GM18858 (cell line): ENCODE measurements at regions not wholly inside any gene's neighbourhood (a gene's known extent, or its start where the extent isn't known, plus 50 kb on each side); places are given as distances from the start of the nearest gene placed in this dataset.

ENCODE experiments used
- ATAC-seq: cut with Tn5 transposase; IDR thresholded peaks from one replicate; pipeline ENCODE4 v1.9.1; 2021; ENCODE audit not compliant: unreplicated experiment

DNA sequence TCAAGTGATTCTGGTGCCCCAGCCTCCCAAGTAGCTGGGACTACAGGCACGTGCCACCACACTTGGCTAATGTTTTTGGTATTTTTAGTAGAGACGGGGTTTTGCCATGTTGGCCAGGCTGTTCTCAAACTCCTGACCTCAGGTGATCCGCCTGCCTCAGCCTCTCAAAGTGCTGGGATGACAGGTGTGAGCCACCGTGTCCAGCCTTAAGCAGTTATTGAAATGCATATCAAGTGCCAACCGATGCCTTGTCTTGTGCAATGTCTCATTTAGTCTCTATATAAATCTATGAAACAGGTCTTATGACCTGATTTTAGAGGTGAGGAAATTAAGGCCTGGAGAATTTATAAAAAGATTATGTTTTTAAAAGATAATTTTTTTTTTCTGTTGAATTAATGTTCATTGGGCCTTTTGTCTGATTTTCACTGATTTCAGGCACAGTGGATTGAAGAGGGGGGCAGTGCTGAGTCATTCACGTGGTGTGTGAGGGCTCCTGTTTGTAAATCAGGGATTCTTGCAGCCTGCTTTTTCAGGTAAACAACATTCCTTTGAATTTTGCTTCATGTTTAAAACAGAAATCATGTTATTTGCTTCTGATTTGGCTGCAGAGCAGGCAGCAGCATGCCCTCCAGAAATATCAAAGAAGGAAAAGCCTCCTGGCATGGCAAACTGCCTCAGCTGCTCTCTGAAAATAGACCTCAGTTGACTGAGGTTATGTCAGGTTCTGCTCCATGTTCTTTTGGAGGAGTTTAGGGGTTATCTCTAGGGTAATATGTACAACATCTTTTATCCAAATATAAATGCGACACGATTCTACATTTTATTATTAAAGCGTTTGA is 407.0 kb upstream of the RGMA start:
- no peak for ATAC-seq

- no peak for ATAC-seq
Measured at GRCh38 chr15:93493172-93493571, 404.2 kb upstream of the RGMA start.

DNA sequence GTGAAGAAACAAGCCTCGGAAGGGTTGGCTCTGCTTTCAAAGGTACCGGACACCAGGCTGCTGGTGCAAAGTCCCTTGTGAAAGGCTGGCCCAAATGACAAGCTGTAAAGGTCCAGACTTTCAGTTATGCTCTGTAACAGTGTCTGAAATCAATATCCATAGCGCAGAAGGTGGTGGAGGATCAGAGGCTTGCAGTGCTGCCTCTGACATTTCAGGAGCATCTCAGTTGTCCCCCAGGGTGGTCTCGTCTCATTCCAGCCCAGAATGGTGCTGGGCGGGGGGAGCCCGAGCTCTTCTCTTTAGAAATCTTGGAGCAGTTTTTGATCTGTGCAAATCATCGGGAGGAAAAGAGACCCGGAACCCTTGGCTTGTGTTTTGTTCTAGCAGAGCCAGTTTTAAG is 402.3 kb upstream of the RGMA start:
- ATAC-seq: no peak

DNA sequence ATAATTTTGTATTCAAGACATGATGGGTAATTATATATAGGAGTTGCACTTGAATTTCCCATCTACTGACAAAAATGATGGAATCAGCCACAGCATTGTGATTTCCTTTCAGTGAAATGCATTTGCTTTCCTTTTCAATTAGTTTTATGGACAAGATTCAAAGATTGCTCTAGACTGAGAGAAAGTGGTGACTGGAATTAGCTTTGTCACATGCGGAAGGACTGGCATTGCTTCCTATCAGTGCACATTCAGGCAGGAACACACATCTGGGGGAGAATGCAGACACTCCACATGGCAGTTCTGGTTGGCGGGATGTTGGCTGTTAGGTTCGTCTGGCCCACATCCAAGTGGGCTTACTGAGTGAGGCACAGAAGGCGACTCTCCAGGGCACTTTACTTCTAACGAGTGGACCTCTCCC is 399.3 kb upstream of the RGMA start:
- no peak for ATAC-seq

- ATAC-seq: no peak
Measured at GRCh38 chr15:93486407-93487117, 397.6 kb upstream of the RGMA start.

GRCh38 chr15:93485438-93486327 is 396.7 kb upstream of the RGMA start:
- no peak for ATAC-seq

DNA sequence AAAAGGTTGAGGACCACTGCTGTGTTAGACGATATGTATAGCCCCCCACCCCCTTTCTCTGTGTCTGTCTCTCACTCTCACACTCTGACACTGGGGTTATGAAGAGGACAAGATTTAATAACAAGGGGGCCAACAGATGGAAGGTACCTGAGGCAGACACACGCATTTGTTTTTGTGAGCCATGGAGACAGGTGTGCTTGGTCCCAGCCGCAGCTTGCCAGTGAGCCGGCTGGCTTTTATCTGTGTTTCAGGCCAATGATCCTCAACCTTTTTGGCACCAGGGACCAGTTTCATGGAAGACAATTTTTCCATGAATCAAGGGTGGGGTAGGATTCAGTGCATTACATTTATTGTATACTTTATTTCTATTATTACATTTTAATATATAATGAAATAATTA is 394.9 kb upstream of the RGMA start:
- ATAC-seq: no peak

DNA sequence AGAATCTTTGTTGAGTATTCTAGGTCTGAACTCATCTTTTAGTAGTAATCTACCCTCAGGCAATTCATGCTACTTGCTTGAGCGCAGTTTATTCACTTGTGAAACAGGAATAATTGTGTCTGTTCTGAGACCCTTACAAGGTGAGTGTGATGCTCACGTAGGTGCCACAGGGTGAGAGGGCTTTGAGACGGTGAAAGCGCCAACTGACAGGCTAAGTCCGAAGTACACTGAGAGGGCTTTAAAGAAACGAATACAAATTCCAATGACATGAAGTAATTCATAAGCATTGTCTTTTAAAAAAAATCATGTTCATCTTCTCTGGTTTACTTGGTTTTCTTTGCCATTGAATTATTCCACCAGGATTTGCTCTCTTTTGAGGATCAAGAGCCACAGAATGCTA is 393.7 kb upstream of the RGMA start:
- ATAC-seq: no peak

DNA sequence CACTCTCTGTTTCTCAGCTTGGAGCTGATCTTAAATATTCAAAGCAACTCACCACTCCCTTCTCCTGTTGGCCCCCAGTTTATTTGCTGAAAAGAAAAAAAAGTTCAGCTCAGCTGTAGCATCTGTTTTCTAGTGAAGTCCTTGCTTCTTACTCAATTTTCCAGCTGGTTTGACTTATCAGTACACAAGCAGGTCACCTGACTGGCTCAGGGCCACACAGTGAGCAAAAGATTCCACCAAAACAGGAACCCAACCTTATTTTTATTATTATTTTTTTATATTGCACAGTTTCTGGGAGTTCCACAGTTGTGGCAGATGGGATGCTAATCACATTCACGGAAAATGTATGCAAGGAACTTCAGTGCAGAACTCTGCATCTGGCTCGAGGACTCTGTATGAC is 390.7 kb upstream of the RGMA start:
- no peak for ATAC-seq

DNA sequence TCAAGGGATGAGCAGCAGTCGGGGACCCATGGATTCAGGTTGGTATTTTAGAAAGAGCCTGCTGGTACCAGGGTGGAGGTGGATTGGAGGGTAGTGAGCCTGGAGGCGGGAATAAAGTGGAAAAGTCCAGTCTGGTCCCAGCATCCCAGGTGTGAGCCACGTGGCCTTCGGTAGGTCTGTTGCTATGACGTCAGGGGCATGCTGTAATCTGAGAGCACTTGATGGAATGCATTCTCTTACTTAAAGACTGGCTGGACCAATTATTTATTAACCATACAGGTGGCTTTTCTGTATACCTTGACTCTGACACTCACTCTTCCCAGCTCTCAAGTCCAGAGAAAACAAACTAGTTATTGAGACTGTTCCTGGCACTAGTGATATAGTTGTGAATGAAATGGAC is 389.9 kb upstream of the RGMA start:
- no peak for ATAC-seq

DNA sequence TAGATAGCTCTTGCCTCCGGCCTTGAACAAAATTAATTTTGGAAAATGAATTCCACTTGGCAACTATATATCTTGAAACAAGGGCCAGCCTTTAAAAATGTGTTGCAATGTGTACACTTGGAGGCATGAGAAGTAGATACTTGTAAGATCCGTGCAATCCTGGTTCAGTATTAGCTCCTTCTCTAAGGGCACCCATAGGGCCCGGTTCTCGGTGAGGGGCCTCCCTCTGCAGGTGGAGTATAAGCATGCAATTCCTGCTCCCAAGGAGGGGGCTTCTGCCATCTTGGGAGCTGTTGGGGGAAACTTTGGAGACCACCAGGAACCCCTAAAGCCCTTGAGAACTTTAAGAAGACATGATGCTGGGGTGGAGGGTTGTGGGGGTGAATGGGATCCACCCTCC is 388.7 kb upstream of the RGMA start:
- ATAC-seq: no peak

- no peak for ATAC-seq
Measured at GRCh38 chr15:93477188-93477587, 388.2 kb upstream of the RGMA start.

DNA sequence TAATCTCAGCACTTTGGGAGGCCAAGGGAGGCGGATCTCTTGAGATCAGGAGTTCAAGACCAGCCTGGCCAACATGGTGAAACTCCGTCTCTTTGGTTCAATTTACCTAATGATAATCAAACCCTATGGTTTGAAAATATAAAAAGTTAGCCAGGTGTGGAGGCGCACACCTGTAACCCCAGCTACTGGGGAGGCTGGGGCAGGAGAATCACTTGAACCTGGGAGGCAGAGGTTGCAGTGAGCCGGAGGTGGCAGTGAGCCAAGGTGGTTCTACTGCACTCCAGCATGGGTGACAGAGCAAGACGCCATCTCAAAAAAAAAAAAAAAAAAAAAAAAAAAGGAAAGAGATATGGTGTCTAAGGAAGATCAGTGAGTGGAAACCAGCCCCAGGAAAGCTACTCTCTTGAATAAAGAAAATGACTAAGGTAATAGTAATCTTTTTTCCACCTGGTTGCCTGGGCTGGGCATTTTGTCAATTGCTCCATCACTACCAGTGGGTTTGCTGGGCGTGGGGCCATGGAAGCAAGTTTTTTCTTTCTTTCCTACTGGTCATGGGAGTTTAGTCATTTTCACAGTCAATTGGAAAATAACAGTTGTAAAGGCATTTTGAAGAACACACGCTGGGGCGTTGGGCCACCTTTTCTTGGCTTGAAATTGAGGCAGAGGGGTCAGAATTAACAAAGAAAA is 387.6 kb upstream of the RGMA start:
- no peak for ATAC-seq

DNA sequence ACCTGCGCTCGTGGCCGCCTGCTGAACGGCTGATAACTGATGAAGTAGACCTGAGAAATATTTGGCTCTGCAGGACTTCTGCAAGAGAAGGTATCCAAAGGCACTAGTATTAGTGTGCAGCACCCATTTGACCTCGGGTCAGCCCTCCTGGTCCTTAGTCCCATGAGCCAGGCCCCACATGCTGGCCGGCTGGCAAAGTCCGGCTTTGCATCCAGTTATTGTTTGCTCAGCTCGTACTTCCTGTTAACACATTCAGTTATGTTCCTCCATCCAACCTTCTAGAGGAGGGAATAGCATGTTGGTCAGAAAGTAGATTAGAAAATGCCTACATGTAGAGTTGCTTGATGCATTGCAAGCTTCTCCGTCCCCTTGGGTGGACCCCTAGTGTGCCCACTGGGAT is 385.7 kb upstream of the RGMA start:
- ATAC-seq: no peak

DNA sequence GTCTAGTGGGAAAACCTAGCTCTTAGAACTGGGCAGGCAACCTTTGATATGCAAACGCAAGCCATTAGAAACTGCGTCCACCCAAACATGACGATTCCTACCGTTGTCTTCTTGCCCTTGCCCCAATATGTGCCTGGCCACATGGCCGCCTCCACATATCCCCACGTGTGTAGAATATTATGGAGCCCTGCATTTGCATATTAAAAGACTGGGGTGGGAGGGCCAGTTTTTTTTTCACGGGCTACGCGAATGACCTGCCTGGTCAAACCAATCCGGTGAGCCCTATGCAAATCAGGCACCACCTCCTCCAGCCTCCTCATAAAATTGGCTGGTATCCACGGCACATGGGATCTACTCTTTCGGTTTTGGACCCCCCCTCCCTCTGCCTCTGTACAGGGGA is 381.0 kb upstream of the RGMA start:
- ATAC-seq: no peak

DNA sequence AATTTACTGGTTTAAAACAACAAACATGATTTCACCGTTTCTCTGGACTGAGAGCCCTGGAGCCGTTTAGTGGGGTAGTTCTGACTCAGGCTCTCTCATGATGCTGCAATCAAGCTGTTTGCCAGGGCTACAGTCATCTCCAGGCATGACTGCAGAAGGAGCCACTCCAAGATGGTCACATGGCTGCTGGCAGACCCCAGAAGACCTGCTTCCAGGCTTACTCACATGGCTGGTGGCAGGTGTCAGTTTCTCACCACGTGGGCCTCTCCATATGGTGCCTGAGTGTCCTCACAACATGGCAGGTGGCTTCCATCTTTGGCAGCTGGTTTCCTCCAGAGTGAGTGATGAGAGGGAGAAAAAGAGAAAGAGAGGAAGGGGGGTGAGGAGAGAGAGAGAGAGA is 378.3 kb upstream of the RGMA start:
- ATAC-seq: no peak

- ATAC-seq: no peak
Measured at GRCh38 chr15:93466380-93466779, 377.4 kb upstream of the RGMA start.

GRCh38 chr15:93462690-93463089 is 373.7 kb upstream of the RGMA start:
- no peak for ATAC-seq

DNA sequence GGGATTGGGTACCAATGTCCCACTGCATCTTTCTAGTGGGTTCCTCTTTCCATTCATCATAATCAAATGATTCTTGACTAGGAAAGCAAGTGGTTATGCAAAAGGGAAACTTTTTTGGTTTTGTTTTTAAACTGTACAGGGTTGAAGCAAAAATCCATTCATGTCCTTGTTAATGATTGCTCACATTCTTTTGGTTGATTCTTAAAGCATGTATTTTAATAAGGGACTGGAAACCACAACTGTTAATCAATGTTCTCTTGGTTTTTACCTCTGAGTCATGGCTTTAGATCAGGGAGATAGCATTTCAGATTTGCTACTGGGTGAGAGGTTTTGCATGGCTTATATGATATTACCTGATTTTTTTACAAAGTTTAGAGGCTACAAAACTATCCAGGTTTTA is 371.7 kb upstream of the RGMA start:
- peak; percentile 73 for ATAC-seq

DNA sequence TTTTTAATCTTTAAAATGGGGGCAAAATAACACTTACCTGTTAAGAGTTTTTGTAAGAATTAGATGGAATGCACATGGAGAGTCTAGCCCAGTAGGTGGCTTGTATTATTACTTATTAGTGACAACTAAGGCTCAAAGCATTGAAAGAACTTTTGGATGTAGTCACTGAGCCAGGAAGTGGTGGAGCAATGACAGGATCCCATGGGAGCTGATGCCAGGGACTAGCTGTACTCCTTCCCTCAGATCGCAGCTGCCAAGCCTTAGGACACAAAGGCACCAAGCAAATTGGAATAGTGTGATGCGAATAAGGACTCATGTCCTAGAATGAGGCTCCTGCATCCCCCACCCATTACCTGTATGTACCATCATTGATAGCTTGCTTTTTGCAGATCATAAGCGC is 370.4 kb upstream of the RGMA start:
- no peak for ATAC-seq

DNA sequence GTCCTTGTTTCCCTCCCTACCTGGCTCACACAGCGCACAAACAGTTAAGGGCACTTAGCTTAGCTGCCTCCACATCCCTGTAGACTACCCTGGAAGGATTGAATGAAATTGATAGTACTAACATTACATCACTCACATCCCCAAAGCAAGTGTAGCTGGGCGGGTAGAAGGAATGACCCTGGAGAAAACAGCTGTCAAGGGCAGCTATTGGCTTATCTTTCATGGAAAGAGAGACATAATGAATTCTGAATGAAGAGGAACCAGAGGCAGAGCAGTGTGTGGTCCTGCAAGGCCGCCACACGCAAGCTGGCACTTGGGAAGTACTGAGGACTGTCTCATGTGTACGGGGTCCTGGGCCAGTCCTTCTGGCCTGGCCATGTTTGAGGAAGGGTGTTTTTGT is 369.6 kb upstream of the RGMA start:
- no peak for ATAC-seq
